Keratinocyte (primary cell): ENCODE measurements at regions not wholly inside any gene's neighbourhood (a gene's known extent, or its start where the extent isn't known, plus 50 kb on each side); places are given as distances from the start of the nearest gene placed in this dataset.

Experiments
- DNase-seq: peaks from one replicate; pipeline ENCODE4 v3.0.0-alpha.2; 2011; ENCODE audit warnings: low read depth, missing footprints, low spot score
- FAIRE-seq: peaks from 2 replicates; lab custom pipeline; 2011; peaks lifted over from hg19 to GRCh38; lab: Jason Lieb, UNC
- H2AFZ ChIP-seq: 2 replicates; pipeline ENCODE4 v1.6.0; 2012; ENCODE audit warnings: low read length, control low read depth, inconsistent platforms; ENCODE audit not compliant: control insufficient read depth
- H3K27ac ChIP-seq: 2 replicates; pipeline ENCODE4 v1.5.1; 2011; ENCODE audit warnings: low read length; ENCODE audit not compliant: control insufficient read depth, insufficient read depth
- H3K27me3 ChIP-seq: 3 replicates; pipeline ENCODE4 v1.6.0; 2011; ENCODE audit warnings: low read length; ENCODE audit not compliant: control insufficient read depth, insufficient read depth; ENCODE audit errors: extremely low read depth
- H3K36me3 ChIP-seq, 2 experiments: 2 replicates in 1 of 2; 3 replicates in 1 of 2; pipeline ENCODE4 v1.5.1; 2011; ENCODE audit warnings: low read length in 2 of 2, mild to moderate bottlenecking in 1 of 2; ENCODE audit not compliant: control insufficient read depth in 2 of 2, insufficient read depth in 2 of 2; ENCODE audit errors: extremely low read depth in 1 of 2
- H3K4me1 ChIP-seq: 3 replicates; pipeline ENCODE4 v1.5.1; 2011; ENCODE audit warnings: low read length; ENCODE audit not compliant: control insufficient read depth, insufficient read depth; ENCODE audit errors: extremely low read depth
- H3K4me2 ChIP-seq: 3 replicates; pipeline ENCODE4 v1.6.0; 2011; ENCODE audit warnings: low read depth, low read length; ENCODE audit not compliant: control insufficient read depth, insufficient read depth; ENCODE audit errors: extremely low read depth
- H3K4me3 ChIP-seq, 3 experiments: fragments of 200-600 bp in 1 of 3; sonication (generic) in 1 of 3; 2 replicates in 2 of 3; 3 replicates in 1 of 3; pipeline ENCODE4 v1.5.1; 2011 to 2016; ENCODE audit warnings: low read length in 3 of 3, mild to moderate bottlenecking in 3 of 3, control low read depth in 2 of 3, inconsistent platforms in 1 of 3, low read depth in 1 of 3, mixed read lengths in 1 of 3, mixed run types in 1 of 3, moderate library complexity in 1 of 3; ENCODE audit not compliant: control insufficient read depth in 2 of 3, insufficient read depth in 2 of 3; ENCODE audit errors: extremely low read depth in 1 of 3
- H3K79me2 ChIP-seq: 2 replicates; pipeline ENCODE4 v1.6.0; 2012; ENCODE audit warnings: low read length; ENCODE audit not compliant: control insufficient read depth, insufficient read depth
- H3K9ac ChIP-seq: 3 replicates; pipeline ENCODE4 v1.6.0; 2011; ENCODE audit warnings: low read length; ENCODE audit not compliant: control insufficient read depth, insufficient read depth; ENCODE audit errors: extremely low read depth
- H3K9me1 ChIP-seq: 3 replicates; pipeline ENCODE4 v1.6.0; 2011; ENCODE audit warnings: low read length; ENCODE audit not compliant: control insufficient read depth, insufficient read depth; ENCODE audit errors: extremely low read depth
- H3K9me3 ChIP-seq: 2 replicates; pipeline ENCODE4 v1.5.1; 2012; ENCODE audit warnings: low read depth, low read length; ENCODE audit not compliant: control insufficient read depth
- H4K20me1 ChIP-seq: 3 replicates; pipeline ENCODE4 v1.6.0; 2011; ENCODE audit warnings: low read length; ENCODE audit not compliant: control insufficient read depth, insufficient read depth; ENCODE audit errors: extremely low read depth
- EZH2 ChIP-seq: IDR thresholded peaks from one replicate; pipeline ENCODE4 v1.6.1; 2012; ENCODE audit warnings: inconsistent platforms, mild to moderate bottlenecking, low read length, moderate library complexity
- dilution Hi-C: fragments of 300-500 bp; cut with MboI; formaldehyde crosslinking; loops from one replicate; pipeline ENCODE4 v1.7.0; 2020; ENCODE audit warnings: low sequenced_read_pairs; ENCODE audit not compliant: extremely low pct_ligation_motif_present
- TF ChIP-seq, protein P1 (sequence below), 3 experiments: IDR thresholded peaks in 1 of 3; conservative IDR thresholded peaks in 1 of 3; optimal IDR thresholded peaks in 1 of 3; 2 replicates in 2 of 3; 3 replicates in 1 of 3; pipeline versions ENCODE3 to v1.5.1; 2011; ENCODE audit warnings: low read length in 3 of 3, mild to moderate bottlenecking in 3 of 3, moderate library complexity in 2 of 3, control low read depth in 1 of 3, inconsistent platforms in 1 of 3; ENCODE audit not compliant: insufficient read depth in 2 of 3; ENCODE audit errors: extremely low read depth in 1 of 3

DNA sequence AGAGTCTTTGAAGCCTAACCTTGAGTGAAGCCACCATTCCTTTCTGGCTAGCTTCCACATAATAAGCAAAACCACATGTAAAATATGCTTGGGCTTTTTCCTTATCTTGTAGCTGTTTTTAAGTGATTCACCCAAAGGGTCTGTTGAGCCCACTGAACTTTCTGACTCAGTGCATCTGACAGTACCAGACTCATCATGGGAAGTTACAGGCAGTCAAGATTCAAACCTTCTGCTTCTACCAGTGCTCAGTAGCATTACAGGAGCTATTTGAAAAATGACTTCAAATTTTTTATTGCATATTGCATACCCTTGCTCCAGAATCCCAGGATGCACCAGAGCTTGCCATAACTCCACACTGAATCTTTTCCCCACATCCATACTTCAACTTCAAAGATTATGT is 87.5 kb upstream of the PTPRD start:
- H3K36me3 ChIP-seq = no peaks in the 10 kb centered on the region
- H3K79me2 ChIP-seq = no peaks in the 10 kb centered on the region
- TF ChIP-seq, protein P1, sequence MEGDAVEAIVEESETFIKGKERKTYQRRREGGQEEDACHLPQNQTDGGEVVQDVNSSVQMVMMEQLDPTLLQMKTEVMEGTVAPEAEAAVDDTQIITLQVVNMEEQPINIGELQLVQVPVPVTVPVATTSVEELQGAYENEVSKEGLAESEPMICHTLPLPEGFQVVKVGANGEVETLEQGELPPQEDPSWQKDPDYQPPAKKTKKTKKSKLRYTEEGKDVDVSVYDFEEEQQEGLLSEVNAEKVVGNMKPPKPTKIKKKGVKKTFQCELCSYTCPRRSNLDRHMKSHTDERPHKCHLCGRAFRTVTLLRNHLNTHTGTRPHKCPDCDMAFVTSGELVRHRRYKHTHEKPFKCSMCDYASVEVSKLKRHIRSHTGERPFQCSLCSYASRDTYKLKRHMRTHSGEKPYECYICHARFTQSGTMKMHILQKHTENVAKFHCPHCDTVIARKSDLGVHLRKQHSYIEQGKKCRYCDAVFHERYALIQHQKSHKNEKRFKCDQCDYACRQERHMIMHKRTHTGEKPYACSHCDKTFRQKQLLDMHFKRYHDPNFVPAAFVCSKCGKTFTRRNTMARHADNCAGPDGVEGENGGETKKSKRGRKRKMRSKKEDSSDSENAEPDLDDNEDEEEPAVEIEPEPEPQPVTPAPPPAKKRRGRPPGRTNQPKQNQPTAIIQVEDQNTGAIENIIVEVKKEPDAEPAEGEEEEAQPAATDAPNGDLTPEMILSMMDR (optimal IDR thresholded peaks at IDR 0.05 in 1 of 3, IDR thresholded peaks at IDR 0.05 in 1 of 3, conservative IDR thresholded peaks at IDR 0.05 in 1 of 3; ENCODE audit: extremely low read depth in 1 of 3, insufficient read depth in 2 of 3, low read length in 3 of 3) = no peak
- no peak for TF ChIP-seq EZH2
- H3K4me3 ChIP-seq = no peak overlapping the region
- no peaks in the 10 kb centered on the region for H3K9me1 ChIP-seq
- dilution Hi-C loops = no loop called here
- DNase-seq = no peak
- H4K20me1 ChIP-seq = no peaks in the 10 kb centered on the region
- no peaks in the 10 kb centered on the region for H3K9me3 ChIP-seq
- H3K9ac ChIP-seq = no peak overlapping the region
- H3K4me2 ChIP-seq = no peak overlapping the region
- no peak overlapping the region for H2AFZ ChIP-seq
- H3K27me3 ChIP-seq = no peaks in the 10 kb centered on the region
- no peaks in the 10 kb centered on the region for H3K4me1 ChIP-seq
- no peak for FAIRE-seq
- no peak overlapping the region for H3K27ac ChIP-seq

DNA sequence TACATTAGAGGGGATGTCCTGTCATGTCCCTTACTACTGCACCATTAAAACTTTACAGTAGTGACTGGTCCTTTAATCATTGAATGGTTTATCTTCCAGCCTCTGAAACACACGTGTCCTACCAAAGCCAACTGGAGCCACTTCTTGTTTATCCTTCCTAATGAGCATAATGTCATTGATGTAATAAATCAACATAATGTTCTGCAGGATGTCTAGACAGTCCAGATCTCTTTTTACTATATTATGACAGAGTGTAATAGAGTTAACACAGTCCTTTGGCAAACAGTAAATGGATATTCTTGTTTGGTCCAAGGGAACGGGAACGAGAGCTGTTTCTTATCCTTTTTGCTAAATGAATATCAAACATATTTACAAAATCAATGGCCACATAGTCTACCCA is 88.1 kb upstream of the PTPRD start:
- H3K79me2 ChIP-seq = no peaks in the 10 kb centered on the region
- FAIRE-seq (no peak), DNase-seq (no peak)
- H3K9ac ChIP-seq = no peak overlapping the region
- H4K20me1 ChIP-seq = no peaks in the 10 kb centered on the region
- H3K9me1 ChIP-seq = no peaks in the 10 kb centered on the region
- no peak overlapping the region for H3K27ac ChIP-seq
- TF ChIP-seq, protein P1 (optimal IDR thresholded peaks at IDR 0.05 in 1 of 3, IDR thresholded peaks at IDR 0.05 in 1 of 3, conservative IDR thresholded peaks at IDR 0.05 in 1 of 3; ENCODE audit: extremely low read depth in 1 of 3, insufficient read depth in 2 of 3, low read length in 3 of 3) = no peak
- TF ChIP-seq EZH2 = no peak
- dilution Hi-C loops = no loop called here
- H3K27me3 ChIP-seq = no peaks in the 10 kb centered on the region
- H3K4me3 ChIP-seq = no peak overlapping the region
- H3K4me1 ChIP-seq = no peaks in the 10 kb centered on the region
- no peaks in the 10 kb centered on the region for H3K9me3 ChIP-seq
- no peak overlapping the region for H2AFZ ChIP-seq
- H3K36me3 ChIP-seq = no peaks in the 10 kb centered on the region
- no peak overlapping the region for H3K4me2 ChIP-seq
